PFSK-1 (cell line): ENCODE measurements at regions not wholly inside any gene's neighbourhood (a gene's known extent, or its start where the extent isn't known, plus 50 kb on each side); places are given as distances from the start of the nearest gene placed in this dataset.

Source experiments
- FOXP2 ChIP-seq: optimal IDR thresholded peaks from 2 replicates; pipeline ENCODE3; 2011; ENCODE audit warnings: borderline replicate concordance, control low read depth, inconsistent platforms; ENCODE audit not compliant: insufficient read depth; ENCODE audit errors: extremely low read length, extremely low read depth
- POLR2AphosphoS5 ChIP-seq: IDR thresholded peaks from 2 replicates; pipeline ENCODE4 v1.6.1; 2012; ENCODE audit warnings: low read depth, mild to moderate bottlenecking, control low read depth, low read length, moderate library complexity
- SIN3A ChIP-seq: IDR thresholded peaks from 2 replicates; pipeline ENCODE4 v1.6.1; 2012; ENCODE audit warnings: mild to moderate bottlenecking, low read length, moderate library complexity, borderline replicate concordance; ENCODE audit not compliant: insufficient read depth
- TAF1 ChIP-seq: IDR thresholded peaks from 2 replicates; pipeline ENCODE4 v1.6.1; 2012; ENCODE audit warnings: low read length, control low read depth, borderline replicate concordance; ENCODE audit not compliant: insufficient read depth
- TF ChIP-seq, protein P1 (sequence below), 2 experiments: IDR thresholded peaks; 2 replicates each; pipeline versions ENCODE4 v1.6.1 to v1.8.0; 2011 to 2012; ENCODE audit warnings: low read depth in 2 of 2, low read length in 2 of 2, control low read depth in 1 of 2, inconsistent platforms in 1 of 2, mild to moderate bottlenecking in 1 of 2, moderate library complexity in 1 of 2; ENCODE audit not compliant: insufficient read depth in 1 of 2

DNA sequence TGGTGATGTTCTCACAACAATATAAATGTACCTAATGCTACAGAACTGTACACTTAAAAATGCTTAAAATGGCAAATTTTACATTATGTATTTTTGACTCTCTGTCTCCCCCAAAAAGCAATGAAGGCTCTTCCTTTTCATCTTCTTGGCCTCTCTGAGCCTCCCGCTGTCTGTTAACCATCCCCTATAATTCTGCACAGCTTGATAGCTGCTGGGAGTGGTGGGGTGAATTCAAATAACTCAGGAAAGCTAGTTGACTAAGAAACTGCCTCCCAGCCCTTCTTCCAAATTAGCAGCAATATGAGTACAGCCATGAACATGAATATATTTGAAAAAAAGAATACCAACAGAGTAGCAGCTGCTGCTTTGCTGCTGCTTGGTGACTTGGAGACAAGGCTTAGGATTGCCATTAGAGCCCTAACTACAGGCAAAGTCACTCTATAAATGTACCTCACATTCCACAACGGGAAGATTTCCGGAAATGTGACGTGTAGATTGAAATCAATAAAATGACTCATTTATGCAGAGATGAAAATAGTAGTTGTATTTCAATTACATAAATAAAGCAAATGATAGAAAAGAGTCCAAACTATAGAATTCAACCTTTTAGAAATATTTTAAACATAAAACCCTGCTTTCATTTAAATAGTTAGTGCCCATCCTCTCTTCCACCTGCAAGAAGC is 200.1 kb upstream of the HEY2 start:
- TF ChIP-seq SIN3A: no peak
- no peak for TF ChIP-seq TAF1
- no peak for TF ChIP-seq FOXP2
- TF ChIP-seq, protein P1, sequence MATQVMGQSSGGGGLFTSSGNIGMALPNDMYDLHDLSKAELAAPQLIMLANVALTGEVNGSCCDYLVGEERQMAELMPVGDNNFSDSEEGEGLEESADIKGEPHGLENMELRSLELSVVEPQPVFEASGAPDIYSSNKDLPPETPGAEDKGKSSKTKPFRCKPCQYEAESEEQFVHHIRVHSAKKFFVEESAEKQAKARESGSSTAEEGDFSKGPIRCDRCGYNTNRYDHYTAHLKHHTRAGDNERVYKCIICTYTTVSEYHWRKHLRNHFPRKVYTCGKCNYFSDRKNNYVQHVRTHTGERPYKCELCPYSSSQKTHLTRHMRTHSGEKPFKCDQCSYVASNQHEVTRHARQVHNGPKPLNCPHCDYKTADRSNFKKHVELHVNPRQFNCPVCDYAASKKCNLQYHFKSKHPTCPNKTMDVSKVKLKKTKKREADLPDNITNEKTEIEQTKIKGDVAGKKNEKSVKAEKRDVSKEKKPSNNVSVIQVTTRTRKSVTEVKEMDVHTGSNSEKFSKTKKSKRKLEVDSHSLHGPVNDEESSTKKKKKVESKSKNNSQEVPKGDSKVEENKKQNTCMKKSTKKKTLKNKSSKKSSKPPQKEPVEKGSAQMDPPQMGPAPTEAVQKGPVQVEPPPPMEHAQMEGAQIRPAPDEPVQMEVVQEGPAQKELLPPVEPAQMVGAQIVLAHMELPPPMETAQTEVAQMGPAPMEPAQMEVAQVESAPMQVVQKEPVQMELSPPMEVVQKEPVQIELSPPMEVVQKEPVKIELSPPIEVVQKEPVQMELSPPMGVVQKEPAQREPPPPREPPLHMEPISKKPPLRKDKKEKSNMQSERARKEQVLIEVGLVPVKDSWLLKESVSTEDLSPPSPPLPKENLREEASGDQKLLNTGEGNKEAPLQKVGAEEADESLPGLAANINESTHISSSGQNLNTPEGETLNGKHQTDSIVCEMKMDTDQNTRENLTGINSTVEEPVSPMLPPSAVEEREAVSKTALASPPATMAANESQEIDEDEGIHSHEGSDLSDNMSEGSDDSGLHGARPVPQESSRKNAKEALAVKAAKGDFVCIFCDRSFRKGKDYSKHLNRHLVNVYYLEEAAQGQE (IDR thresholded peaks at IDR 0.05; ENCODE audit: insufficient read depth in 1 of 2, low read depth in 2 of 2, low read length in 2 of 2): no peak
- TF ChIP-seq POLR2AphosphoS5: no peak

DNA sequence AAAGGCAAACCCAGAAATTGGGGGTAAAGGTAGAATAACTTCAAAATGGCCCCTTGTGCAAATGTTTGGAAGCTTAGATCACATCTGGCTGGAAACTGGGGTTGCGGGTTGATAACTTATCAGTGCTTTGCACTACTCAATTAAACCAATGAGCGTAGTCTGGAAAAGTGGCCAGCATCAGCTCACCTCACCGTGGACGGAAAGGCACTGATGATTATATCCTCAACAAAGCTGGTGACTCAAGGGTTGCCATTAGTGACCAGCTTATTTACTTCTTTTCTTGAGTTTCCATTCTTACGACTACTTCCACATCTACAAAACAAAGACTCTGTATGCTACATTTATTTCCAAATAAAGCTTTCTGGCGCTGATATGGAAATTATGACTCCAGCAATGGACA is 198.5 kb upstream of the HEY2 start:
- no peak for TF ChIP-seq FOXP2
- TF ChIP-seq, protein P1 (IDR thresholded peaks at IDR 0.05; ENCODE audit: insufficient read depth in 1 of 2, low read depth in 2 of 2, low read length in 2 of 2): no peak

DNA sequence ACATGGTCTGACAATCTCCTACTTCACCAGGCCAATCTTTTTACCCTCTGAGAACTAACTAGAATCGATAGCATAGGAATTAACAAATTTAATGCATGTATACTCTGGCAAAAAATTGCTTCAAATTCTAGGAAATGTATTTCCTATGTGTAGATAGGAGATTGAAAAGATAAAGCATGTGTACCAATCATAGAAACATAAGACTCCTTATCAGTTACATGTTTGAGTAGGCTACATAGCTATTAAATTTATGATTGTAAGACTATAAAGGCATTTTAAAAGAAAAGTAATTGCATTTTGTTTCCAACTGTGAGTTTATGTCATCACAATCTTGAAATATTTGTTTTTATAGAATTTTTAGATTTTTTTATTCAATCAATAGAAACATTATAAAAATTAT is 196.6 kb upstream of the HEY2 start:
- TF ChIP-seq, protein P1 (IDR thresholded peaks at IDR 0.05; ENCODE audit: insufficient read depth in 1 of 2, low read depth in 2 of 2, low read length in 2 of 2): no peak
- TF ChIP-seq FOXP2 (no peak), SIN3A (no peak), TAF1 (no peak), POLR2AphosphoS5 (no peak)

DNA sequence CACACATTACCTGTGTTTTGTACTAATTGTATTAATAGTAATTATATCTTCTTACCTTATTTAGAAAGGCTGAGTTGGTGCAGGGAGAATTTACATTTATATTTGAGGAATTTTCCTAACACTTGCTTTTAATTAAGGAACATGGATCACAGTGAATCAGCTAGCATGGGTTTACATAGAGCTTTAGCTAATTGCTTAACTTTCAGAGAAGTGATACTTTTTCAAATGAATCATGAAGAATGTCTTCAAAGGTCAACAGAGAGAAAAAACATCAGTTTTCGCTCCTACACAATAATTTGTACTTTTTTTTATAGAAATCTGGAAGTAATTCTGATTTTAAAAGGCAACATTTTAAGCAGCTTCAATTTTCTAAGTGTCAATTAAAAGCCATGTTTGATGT is 195.0 kb upstream of the HEY2 start:
- TF ChIP-seq POLR2AphosphoS5 (no peak), FOXP2 (no peak), SIN3A (no peak), TAF1 (no peak)
- TF ChIP-seq, protein P1 (IDR thresholded peaks at IDR 0.05; ENCODE audit: insufficient read depth in 1 of 2, low read depth in 2 of 2, low read length in 2 of 2): no peak

DNA sequence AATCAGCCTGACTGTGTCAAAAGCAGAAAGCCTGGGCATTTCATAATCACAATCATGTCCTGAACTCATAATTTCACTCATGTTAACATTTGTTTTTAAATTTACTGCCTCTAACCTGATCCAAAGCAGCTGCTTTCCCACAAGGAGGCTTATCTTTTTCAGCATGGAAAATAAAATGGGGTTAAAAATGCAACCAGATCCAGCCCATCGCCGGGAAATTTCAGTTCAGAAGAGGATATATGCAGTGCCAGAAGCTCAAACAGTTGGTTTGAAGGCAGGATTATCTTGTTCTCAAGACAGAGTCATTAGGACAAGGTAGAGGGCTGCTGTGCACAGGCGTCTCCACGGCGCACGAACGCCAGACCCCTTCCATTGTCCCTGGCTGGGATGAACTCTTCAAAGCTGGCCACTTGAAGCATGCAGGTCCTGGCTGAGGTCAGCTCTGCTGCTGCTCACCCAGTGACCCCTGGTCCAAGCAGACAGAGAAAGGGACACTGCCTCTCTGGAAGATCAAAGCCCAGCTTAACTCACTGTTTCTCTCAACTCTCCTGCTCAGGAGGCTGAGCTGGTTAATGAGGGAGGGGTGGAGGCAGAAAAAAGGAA is 191.1 kb upstream of the HEY2 start:
- TF ChIP-seq POLR2AphosphoS5 (no peak), SIN3A (no peak), FOXP2 (no peak), TAF1 (no peak)
- TF ChIP-seq, protein P1 (IDR thresholded peaks at IDR 0.05; ENCODE audit: insufficient read depth in 1 of 2, low read depth in 2 of 2, low read length in 2 of 2): no peak
